Liver (tissue), 3 donors: ENCODE measurements at regions not wholly inside any gene's neighbourhood (a gene's known extent, or its start where the extent isn't known, plus 50 kb on each side); places are given as distances from the start of the nearest gene placed in this dataset.

ENCODE experiments used
- YY1 ChIP-seq: IDR thresholded peaks from 2 replicates; pipeline ENCODE4 v1.6.1; 2016; ENCODE audit warnings: antibody characterized with exemption, mild to moderate bottlenecking
- TF ChIP-seq, protein P1 (sequence below): fragments of 150-350 bp; IDR thresholded peaks from 2 replicates; pipeline ENCODE4 v1.5.1; 2017; ENCODE audit warnings: improper control_type of control experiment, low read depth, low read length; ENCODE audit not compliant: missing input control
- TF ChIP-seq, protein P2 (sequence below): IDR thresholded peaks from 2 replicates; pipeline ENCODE4 v1.6.1; 2016; ENCODE audit warnings: antibody characterized with exemption, mild to moderate bottlenecking
- TF ChIP-seq, protein P3 (sequence below): IDR thresholded peaks from 2 replicates; pipeline ENCODE4 v1.6.1; 2016; ENCODE audit warnings: antibody characterized with exemption
- donor health status: healthy.
- donor health status: healthy.

DNA sequence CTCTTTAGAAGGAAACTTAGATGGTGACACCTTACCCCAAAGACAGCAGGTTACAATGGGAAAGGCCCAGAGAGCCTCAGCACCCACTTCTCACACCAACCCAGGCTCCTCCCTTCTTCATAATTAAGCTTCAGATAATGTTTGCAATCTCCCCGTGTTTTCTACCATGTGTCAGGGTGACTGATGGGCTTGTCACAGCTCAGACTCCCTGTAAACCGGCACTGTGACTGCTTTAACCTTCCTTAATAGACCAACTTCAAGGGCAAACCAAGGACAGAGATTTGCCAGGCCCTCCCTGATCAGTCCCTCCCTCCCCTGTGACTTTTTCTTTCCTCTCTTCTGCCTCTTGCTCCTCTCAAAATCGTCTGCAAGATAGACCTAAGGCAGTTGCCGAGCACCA is 760.6 kb upstream of the EEF2KMT start:
- TF ChIP-seq, protein P1, sequence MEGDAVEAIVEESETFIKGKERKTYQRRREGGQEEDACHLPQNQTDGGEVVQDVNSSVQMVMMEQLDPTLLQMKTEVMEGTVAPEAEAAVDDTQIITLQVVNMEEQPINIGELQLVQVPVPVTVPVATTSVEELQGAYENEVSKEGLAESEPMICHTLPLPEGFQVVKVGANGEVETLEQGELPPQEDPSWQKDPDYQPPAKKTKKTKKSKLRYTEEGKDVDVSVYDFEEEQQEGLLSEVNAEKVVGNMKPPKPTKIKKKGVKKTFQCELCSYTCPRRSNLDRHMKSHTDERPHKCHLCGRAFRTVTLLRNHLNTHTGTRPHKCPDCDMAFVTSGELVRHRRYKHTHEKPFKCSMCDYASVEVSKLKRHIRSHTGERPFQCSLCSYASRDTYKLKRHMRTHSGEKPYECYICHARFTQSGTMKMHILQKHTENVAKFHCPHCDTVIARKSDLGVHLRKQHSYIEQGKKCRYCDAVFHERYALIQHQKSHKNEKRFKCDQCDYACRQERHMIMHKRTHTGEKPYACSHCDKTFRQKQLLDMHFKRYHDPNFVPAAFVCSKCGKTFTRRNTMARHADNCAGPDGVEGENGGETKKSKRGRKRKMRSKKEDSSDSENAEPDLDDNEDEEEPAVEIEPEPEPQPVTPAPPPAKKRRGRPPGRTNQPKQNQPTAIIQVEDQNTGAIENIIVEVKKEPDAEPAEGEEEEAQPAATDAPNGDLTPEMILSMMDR, result no peak
- TF ChIP-seq, protein P2, sequence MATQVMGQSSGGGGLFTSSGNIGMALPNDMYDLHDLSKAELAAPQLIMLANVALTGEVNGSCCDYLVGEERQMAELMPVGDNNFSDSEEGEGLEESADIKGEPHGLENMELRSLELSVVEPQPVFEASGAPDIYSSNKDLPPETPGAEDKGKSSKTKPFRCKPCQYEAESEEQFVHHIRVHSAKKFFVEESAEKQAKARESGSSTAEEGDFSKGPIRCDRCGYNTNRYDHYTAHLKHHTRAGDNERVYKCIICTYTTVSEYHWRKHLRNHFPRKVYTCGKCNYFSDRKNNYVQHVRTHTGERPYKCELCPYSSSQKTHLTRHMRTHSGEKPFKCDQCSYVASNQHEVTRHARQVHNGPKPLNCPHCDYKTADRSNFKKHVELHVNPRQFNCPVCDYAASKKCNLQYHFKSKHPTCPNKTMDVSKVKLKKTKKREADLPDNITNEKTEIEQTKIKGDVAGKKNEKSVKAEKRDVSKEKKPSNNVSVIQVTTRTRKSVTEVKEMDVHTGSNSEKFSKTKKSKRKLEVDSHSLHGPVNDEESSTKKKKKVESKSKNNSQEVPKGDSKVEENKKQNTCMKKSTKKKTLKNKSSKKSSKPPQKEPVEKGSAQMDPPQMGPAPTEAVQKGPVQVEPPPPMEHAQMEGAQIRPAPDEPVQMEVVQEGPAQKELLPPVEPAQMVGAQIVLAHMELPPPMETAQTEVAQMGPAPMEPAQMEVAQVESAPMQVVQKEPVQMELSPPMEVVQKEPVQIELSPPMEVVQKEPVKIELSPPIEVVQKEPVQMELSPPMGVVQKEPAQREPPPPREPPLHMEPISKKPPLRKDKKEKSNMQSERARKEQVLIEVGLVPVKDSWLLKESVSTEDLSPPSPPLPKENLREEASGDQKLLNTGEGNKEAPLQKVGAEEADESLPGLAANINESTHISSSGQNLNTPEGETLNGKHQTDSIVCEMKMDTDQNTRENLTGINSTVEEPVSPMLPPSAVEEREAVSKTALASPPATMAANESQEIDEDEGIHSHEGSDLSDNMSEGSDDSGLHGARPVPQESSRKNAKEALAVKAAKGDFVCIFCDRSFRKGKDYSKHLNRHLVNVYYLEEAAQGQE, result no peak
- no peak for TF ChIP-seq YY1
- TF ChIP-seq, protein P3, sequence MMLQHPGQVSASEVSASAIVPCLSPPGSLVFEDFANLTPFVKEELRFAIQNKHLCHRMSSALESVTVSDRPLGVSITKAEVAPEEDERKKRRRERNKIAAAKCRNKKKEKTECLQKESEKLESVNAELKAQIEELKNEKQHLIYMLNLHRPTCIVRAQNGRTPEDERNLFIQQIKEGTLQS, result no peak
